GM12875 (cell line): ENCODE measurements at regions not wholly inside any gene's neighbourhood (a gene's known extent, or its start where the extent isn't known, plus 50 kb on each side); places are given as distances from the start of the nearest gene placed in this dataset.

Source experiments
- H3K4me3 ChIP-seq: one replicate; pipeline ENCODE4 v1.5.1; 2011; ENCODE audit warnings: low read depth, low read length, control low read depth
- CTCF ChIP-seq: IDR thresholded peaks from 2 replicates; pipeline ENCODE4 v1.5.1; 2011; ENCODE audit warnings: low read depth, mild to moderate bottlenecking, control low read depth, inconsistent platforms, low read length, moderate library complexity, borderline replicate concordance; ENCODE audit not compliant: insufficient read depth

GRCh38 chr2:2590841-2591541 lies 259.9 kb upstream of the MYT1L start:
- TF ChIP-seq CTCF: no peak
- no peak overlapping the region for H3K4me3 ChIP-seq

GRCh38 chr2:2590141-2590540 lies 259.1 kb upstream of the MYT1L start:
- no peak overlapping the region for H3K4me3 ChIP-seq
- TF ChIP-seq CTCF: no peak

- no peak for TF ChIP-seq CTCF
- no peak overlapping the region for H3K4me3 ChIP-seq
These were observed 257.7 kb upstream of the MYT1L start for GRCh38 chr2:2588777-2589176.

GRCh38 chr2:2587354-2587753 lies 256.3 kb upstream of the MYT1L start:
- TF ChIP-seq CTCF: no peak
- H3K4me3 ChIP-seq: no peak overlapping the region

GRCh38 chr2:2586931-2587330 lies 255.9 kb upstream of the MYT1L start:
- no peak overlapping the region for H3K4me3 ChIP-seq
- no peak for TF ChIP-seq CTCF

GRCh38 chr2:2586068-2586776 lies 255.1 kb upstream of the MYT1L start:
- no peak overlapping the region for H3K4me3 ChIP-seq
- TF ChIP-seq CTCF: no peak

GRCh38 chr2:2582998-2583545 lies 252.0 kb upstream of the MYT1L start:
- no peak for TF ChIP-seq CTCF
- no peak overlapping the region for H3K4me3 ChIP-seq
